ENCODE measurements at regions not wholly inside any gene's neighbourhood (a gene's known extent, or its start where the extent isn't known, plus 50 kb on each side); places are given as distances from the start of the nearest gene placed in this dataset.

DNA sequence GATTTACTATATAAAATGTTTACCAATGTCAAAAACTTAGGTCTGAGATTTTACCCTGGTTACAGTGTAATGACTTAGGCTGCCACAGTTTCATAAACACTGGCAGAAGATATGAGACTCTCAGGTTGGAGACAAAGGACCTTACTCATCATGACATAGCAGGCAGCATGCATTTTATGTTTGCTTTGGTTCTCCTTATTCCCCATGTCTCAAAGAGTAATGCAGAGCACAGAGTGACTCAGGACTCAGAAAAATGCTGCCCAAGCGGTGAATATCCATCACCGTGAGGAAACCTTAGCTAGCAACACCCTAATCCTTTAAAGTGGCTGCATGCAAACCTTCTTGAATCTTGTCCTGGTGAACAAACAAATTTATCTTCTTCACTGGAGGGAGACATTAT, 112.1 kb upstream of the EYS start:
- no peak for TF ChIP-seq TAF1 (IDR thresholded peaks at IDR 0.05; ENCODE audit: low read depth)
- TF ChIP-seq, protein P1, sequence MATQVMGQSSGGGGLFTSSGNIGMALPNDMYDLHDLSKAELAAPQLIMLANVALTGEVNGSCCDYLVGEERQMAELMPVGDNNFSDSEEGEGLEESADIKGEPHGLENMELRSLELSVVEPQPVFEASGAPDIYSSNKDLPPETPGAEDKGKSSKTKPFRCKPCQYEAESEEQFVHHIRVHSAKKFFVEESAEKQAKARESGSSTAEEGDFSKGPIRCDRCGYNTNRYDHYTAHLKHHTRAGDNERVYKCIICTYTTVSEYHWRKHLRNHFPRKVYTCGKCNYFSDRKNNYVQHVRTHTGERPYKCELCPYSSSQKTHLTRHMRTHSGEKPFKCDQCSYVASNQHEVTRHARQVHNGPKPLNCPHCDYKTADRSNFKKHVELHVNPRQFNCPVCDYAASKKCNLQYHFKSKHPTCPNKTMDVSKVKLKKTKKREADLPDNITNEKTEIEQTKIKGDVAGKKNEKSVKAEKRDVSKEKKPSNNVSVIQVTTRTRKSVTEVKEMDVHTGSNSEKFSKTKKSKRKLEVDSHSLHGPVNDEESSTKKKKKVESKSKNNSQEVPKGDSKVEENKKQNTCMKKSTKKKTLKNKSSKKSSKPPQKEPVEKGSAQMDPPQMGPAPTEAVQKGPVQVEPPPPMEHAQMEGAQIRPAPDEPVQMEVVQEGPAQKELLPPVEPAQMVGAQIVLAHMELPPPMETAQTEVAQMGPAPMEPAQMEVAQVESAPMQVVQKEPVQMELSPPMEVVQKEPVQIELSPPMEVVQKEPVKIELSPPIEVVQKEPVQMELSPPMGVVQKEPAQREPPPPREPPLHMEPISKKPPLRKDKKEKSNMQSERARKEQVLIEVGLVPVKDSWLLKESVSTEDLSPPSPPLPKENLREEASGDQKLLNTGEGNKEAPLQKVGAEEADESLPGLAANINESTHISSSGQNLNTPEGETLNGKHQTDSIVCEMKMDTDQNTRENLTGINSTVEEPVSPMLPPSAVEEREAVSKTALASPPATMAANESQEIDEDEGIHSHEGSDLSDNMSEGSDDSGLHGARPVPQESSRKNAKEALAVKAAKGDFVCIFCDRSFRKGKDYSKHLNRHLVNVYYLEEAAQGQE (IDR thresholded peaks at IDR 0.05; ENCODE audit: low read depth): no peak
- no peak for TF ChIP-seq TEAD4 (IDR thresholded peaks at IDR 0.05)
- no peak for TF ChIP-seq YY1 (IDR thresholded peaks at IDR 0.05; ENCODE audit: low read depth)
- TF ChIP-seq, protein P2, sequence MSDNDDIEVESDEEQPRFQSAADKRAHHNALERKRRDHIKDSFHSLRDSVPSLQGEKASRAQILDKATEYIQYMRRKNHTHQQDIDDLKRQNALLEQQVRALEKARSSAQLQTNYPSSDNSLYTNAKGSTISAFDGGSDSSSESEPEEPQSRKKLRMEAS (IDR thresholded peaks at IDR 0.05): no peak
- TF ChIP-seq CEBPB (IDR thresholded peaks at IDR 0.05): no peak
- no peak for TF ChIP-seq EP300 (IDR thresholded peaks at IDR 0.05; ENCODE audit: borderline replicate concordance)
- no peak for TF ChIP-seq NFIC (IDR thresholded peaks at IDR 0.05)
- no peak for TF ChIP-seq RAD21 (IDR thresholded peaks at IDR 0.05; ENCODE audit: low read depth)
- no peak for TF ChIP-seq FOXM1 (IDR thresholded peaks at IDR 0.05; ENCODE audit: borderline replicate concordance, low read depth)
- no peak for TF ChIP-seq CREB1 (IDR thresholded peaks at IDR 0.05; ENCODE audit: low read depth)
- TF ChIP-seq EGR1 (IDR thresholded peaks at IDR 0.05): no peak
- no peak for TF ChIP-seq TCF12 (IDR thresholded peaks at IDR 0.05; ENCODE audit: low read depth)
- TF ChIP-seq, protein P3, sequence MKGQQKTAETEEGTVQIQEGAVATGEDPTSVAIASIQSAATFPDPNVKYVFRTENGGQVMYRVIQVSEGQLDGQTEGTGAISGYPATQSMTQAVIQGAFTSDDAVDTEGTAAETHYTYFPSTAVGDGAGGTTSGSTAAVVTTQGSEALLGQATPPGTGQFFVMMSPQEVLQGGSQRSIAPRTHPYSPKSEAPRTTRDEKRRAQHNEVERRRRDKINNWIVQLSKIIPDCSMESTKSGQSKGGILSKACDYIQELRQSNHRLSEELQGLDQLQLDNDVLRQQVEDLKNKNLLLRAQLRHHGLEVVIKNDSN (IDR thresholded peaks at IDR 0.05): no peak
- TF ChIP-seq ZBTB7A (IDR thresholded peaks at IDR 0.05; ENCODE audit: low read depth): no peak

DNA sequence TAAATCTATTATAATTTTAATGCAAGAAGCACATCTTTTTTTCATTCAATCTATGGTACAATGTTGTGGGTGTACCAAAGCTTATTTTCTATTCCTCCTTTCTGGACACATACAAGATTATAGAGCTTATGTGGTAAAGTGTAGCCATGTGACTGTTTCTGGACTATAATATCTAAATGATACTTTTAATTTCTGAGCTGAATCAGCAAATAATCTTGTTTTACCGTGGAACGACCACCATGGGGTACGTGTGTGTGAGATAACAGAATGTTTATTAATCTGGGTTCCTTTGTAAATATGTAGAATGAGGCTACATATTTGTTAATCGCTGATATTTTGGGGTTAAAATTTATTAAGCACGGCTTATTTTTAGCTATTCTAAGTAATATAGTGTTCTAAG, 111.5 kb upstream of the EYS start:
- no peak for TF ChIP-seq EP300 (IDR thresholded peaks at IDR 0.05; ENCODE audit: borderline replicate concordance)
- no peak for TF ChIP-seq ZBTB7A (IDR thresholded peaks at IDR 0.05; ENCODE audit: low read depth)
- TF ChIP-seq, protein P3 (IDR thresholded peaks at IDR 0.05): no peak
- no peak for TF ChIP-seq RAD21 (IDR thresholded peaks at IDR 0.05; ENCODE audit: low read depth)
- TF ChIP-seq, protein P1 (IDR thresholded peaks at IDR 0.05; ENCODE audit: low read depth): no peak
- TF ChIP-seq YY1 (IDR thresholded peaks at IDR 0.05; ENCODE audit: low read depth): no peak
- TF ChIP-seq TAF1 (IDR thresholded peaks at IDR 0.05; ENCODE audit: low read depth): no peak

DNA sequence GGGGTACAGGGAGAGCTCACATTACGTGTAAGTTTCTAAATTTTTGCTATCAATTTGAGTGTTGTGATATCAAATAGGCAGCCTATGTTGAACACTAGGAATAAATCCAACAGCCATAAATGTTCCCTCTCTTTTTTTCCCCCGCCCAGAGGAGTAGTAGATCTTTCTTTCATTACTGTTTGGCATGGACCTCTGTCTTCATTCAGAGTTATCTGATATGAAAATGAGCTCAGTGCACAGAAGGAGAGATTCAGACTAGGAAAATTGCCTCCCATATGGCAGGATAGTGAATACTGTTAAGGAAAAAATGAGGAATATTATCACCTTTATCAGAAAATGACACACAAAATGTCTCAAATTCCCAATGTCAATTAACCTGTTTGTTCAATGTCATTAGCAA, 110.0 kb upstream of the EYS start:
- TF ChIP-seq EP300 (IDR thresholded peaks at IDR 0.05; ENCODE audit: borderline replicate concordance) (no peak), RAD21 (IDR thresholded peaks at IDR 0.05; ENCODE audit: low read depth) (no peak), YY1 (IDR thresholded peaks at IDR 0.05; ENCODE audit: low read depth) (no peak), CREB1 (IDR thresholded peaks at IDR 0.05; ENCODE audit: low read depth) (no peak), TCF12 (IDR thresholded peaks at IDR 0.05; ENCODE audit: low read depth) (no peak), TAF1 (IDR thresholded peaks at IDR 0.05; ENCODE audit: low read depth) (no peak), ZBTB7A (IDR thresholded peaks at IDR 0.05; ENCODE audit: low read depth) (no peak), EGR1 (IDR thresholded peaks at IDR 0.05) (no peak), NFIC (IDR thresholded peaks at IDR 0.05) (no peak), CEBPB (IDR thresholded peaks at IDR 0.05) (no peak), FOXM1 (IDR thresholded peaks at IDR 0.05; ENCODE audit: borderline replicate concordance, low read depth) (no peak), TEAD4 (IDR thresholded peaks at IDR 0.05) (no peak)
- TF ChIP-seq, protein P2 (IDR thresholded peaks at IDR 0.05): no peak
- TF ChIP-seq, protein P1 (IDR thresholded peaks at IDR 0.05; ENCODE audit: low read depth): no peak
- TF ChIP-seq, protein P3 (IDR thresholded peaks at IDR 0.05): no peak

DNA sequence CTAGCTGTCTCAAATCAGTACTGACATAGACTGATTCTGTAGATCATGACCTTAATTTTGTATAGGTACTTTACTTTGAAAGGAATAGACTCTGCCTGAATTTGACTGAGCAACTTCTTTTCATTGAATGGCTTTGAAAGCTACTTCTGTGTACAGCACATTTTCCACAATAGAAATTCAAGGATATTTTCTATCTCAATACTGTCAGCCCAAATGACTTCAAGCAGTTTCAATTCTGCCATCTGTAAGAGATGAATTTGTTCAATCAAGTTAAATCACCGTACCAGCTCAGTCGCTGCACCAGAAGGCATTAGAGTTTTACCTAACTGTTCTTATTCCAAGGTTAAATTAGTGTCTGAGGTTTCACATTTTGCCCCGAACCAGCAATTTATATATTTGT, 107.0 kb upstream of the EYS start:
- no peak for TF ChIP-seq CEBPB (IDR thresholded peaks at IDR 0.05)
